ENCODE measurements at regions not wholly inside any gene's neighbourhood (a gene's known extent, or its start where the extent isn't known, plus 50 kb on each side); places are given as distances from the start of the nearest gene placed in this dataset.

DNA sequence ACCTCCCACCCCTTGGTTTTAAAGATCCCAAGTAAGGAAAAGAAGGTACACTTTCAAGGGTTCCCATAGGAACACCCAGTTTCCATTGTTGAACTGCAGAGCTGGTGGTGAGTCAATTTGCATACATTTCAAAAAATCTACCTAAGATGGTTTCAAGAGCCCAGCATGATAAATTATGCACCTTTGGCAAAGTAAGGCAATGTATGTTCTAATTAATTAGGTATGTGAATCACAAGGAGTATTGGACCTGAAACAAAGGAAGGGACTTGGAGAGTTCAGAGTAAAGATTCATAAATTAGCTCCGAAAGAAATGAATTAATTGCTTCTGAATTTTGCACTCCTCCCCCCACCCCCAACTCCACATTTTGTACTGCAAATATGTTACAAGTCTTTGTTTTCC, 459.7 kb downstream of the LRATD1 start:
- H2AK5ac ChIP-seq (ENCODE audit: low read depth, low read length) = no peak overlapping the region
- no peak overlapping the region for H4K5ac ChIP-seq (ENCODE audit: insufficient read length, low read depth, low read length)
- no peaks in the 10 kb centered on the region for H4K20me1 ChIP-seq (replicated peaks in 1 of 2; ENCODE audit: control insufficient read depth in 1 of 2, insufficient read depth in 2 of 2, low read length in 2 of 2)
- H3K23ac ChIP-seq (ENCODE audit: insufficient read length) = no peak overlapping the region
- H3K4me2 ChIP-seq (ENCODE audit: insufficient read depth in 1 of 2, low read depth in 2 of 2, low read length in 2 of 2) = no peak overlapping the region
- POLR2A ChIA-PET (ENCODE audit: partially characterized antibody) = no interaction called here
- H2BK120ac ChIP-seq (replicated peaks; ENCODE audit: low read depth, low read length) = no peak overlapping the region
- no peaks in the 10 kb centered on the region; the same call in 1 of the 2 replicates for H3K79me1 ChIP-seq (ENCODE audit: low read depth, low read length)
- H2BK15ac ChIP-seq (ENCODE audit: low read length) = no peak overlapping the region
- H3K9me3 ChIP-seq (ENCODE audit: insufficient read depth in 2 of 2, low read depth in 1 of 2, low read length in 1 of 2) = peaks cover 0 to 4% of the 10 kb centered on the region in 2 experiments; a peak in 2 of 4 replicates
- no peaks in the 10 kb centered on the region for H3K36me3 ChIP-seq (ENCODE audit: control insufficient read depth in 2 of 4, insufficient read depth in 4 of 4, low read length in 3 of 4)
- CTCF ChIA-PET (ENCODE audit: partially characterized antibody) = interaction anchor here (1.0 kb wide), 1 partner anchor 68 kb away, joined by 3 read pairs; no protein-coding TSS in a partner anchor
- DNase-seq (ENCODE audit: low read depth in 1 of 2, low spot score in 2 of 2) (no peak), FAIRE-seq (no peak)
- no peak overlapping the region for H3K14ac ChIP-seq (ENCODE audit: insufficient read length)
- no peak overlapping the region for H2BK12ac ChIP-seq (ENCODE audit: low read depth, low read length)
- no peak overlapping the region for H3K4ac ChIP-seq (replicated peaks; ENCODE audit: insufficient read length, low read depth, low read length)
- H2AFZ ChIP-seq (ENCODE audit: low read length) = no peak overlapping the region
- H3K23me2 ChIP-seq (ENCODE audit: low read depth, low read length) = no peaks in the 10 kb centered on the region
- H2BK20ac ChIP-seq (ENCODE audit: low read length) = no peak overlapping the region
- no peaks in the 10 kb centered on the region for H3K79me2 ChIP-seq (ENCODE audit: control insufficient read depth in 1 of 2, insufficient read depth in 2 of 2, low read length in 2 of 2)
- no peak overlapping the region for H3K4me3 ChIP-seq (ENCODE audit: extremely low read depth in 1 of 4, insufficient read depth in 2 of 4, low read depth in 3 of 4, low read length in 4 of 4)
- no peak overlapping the region for H4K91ac ChIP-seq (replicated peaks; ENCODE audit: insufficient read length, low read length)
- no peak for TF ChIP-seq EP300 (IDR thresholded peaks at IDR 0.05; ENCODE audit: borderline replicate concordance in 1 of 2, low read depth in 2 of 2, low read length in 2 of 2)
- TF ChIP-seq EZH2 (IDR thresholded peaks at IDR 0.05; ENCODE audit: low read depth, low read length, severe bottlenecking) = no peak
- no peak for TF ChIP-seq TAF1 (IDR thresholded peaks at IDR 0.05; ENCODE audit: low read depth, low read length)
- TF ChIP-seq POLR2A (IDR thresholded peaks at IDR 0.05; ENCODE audit: control extremely low read depth in 1 of 2, low read depth in 2 of 2, low read length in 2 of 2) = no peak
- TF ChIP-seq SP4 (IDR thresholded peaks at IDR 0.05; ENCODE audit: low read length) = no peak
- no peak for TF ChIP-seq CHD2 (IDR thresholded peaks at IDR 0.05; ENCODE audit: low read length)
- TF ChIP-seq NANOG (IDR thresholded peaks at IDR 0.05; ENCODE audit: insufficient read depth, low read depth, low read length, poor library complexity, severe bottlenecking) = no peak
- no peaks in the 10 kb centered on the region for H3K27me3 ChIP-seq (replicated peaks in 1 of 4; ENCODE audit: control insufficient read depth in 3 of 4, extremely low read depth in 1 of 4, insufficient read depth in 3 of 4, low read length in 3 of 4)
- H3K4me1 ChIP-seq (replicated peaks in 1 of 4; ENCODE audit: control insufficient read depth in 3 of 4, insufficient read depth in 4 of 4, low read length in 3 of 4) = peaks cover 0 to 9% (median 8%) of the 10 kb centered on the region in 4 experiments; a peak in 5 of 7 replicates
- H4K8ac ChIP-seq (ENCODE audit: extremely low read depth, insufficient read depth, low read length) = no peak overlapping the region
- no peak overlapping the region for H3K9ac ChIP-seq (replicated peaks in 1 of 4; ENCODE audit: extremely low read depth in 1 of 4, low read depth in 3 of 4, low read length in 3 of 4)
- H3K56ac ChIP-seq (replicated peaks; ENCODE audit: insufficient read length, low read depth, low read length) = no peak overlapping the region
- no peak overlapping the region for H3K27ac ChIP-seq (ENCODE audit: low read depth, low read length)
- WGBS, 2 experiments (ENCODE audit: extremely low coverage in 1 of 2, insufficient coverage in 1 of 2, insufficient read length in 1 of 2, insufficient replicate concordance in 2 of 2, low coverage in 1 of 2, low lambda C conversion rate in 2 of 2, missing lambda C conversion rate in 1 of 2) = 90% methylated on average over 1 of the region's 1 CpG; no CpG with 5 or more reads in 1 of the 2 experiments
- H3K18ac ChIP-seq (ENCODE audit: extremely low read depth, low read length) = no peak overlapping the region
- H2BK5ac ChIP-seq (ENCODE audit: low read depth, low read length) = no peak overlapping the region
